ENCODE measurements at regions not wholly inside any gene's neighbourhood (a gene's known extent, or its start where the extent isn't known, plus 50 kb on each side); places are given as distances from the start of the nearest gene placed in this dataset.

GRCh38 chr7:86970547-86970946 lies 88.9 kb downstream of the ELAPOR2 start:
- Histone ChIP-seq H3K4me1 (ENCODE audit: control insufficient read depth in 1 of 2, insufficient read depth in 2 of 2, low read length in 2 of 2) (no peaks in the 10 kb centered on the region), H2AK5ac (ENCODE audit: low read length) (no peak overlapping the region), H3K14ac (ENCODE audit: low read length) (no peak overlapping the region), H4K91ac (ENCODE audit: low read depth, low read length) (no peak overlapping the region), H3K79me2 (ENCODE audit: control insufficient read depth, insufficient read depth, low read length, poor library complexity) (no peaks in the 10 kb centered on the region), H3K9me3 (ENCODE audit: insufficient read depth, low read depth, low read length) (no peaks in the 10 kb centered on the region), H4K12ac (ENCODE audit: low read depth, low read length) (no peak overlapping the region), H2BK12ac (ENCODE audit: low read length) (no peak overlapping the region), H3K79me1 (ENCODE audit: low read length) (no peaks in the 10 kb centered on the region), H3K9ac (ENCODE audit: low read length) (no peak overlapping the region), H3K27me3 (ENCODE audit: insufficient read depth, low read length) (no peaks in the 10 kb centered on the region), H3K23ac (ENCODE audit: low read length) (no peak overlapping the region), H3K27ac (ENCODE audit: low read depth, low read length) (no peak overlapping the region), H4K8ac (ENCODE audit: low read depth, low read length) (no peak overlapping the region), H2AFZ (ENCODE audit: insufficient read depth, low read length, poor library complexity) (no peak overlapping the region), H2BK5ac (ENCODE audit: low read depth, low read length, poor library complexity) (no peak overlapping the region), H2BK120ac (ENCODE audit: insufficient read depth, low read length, poor library complexity) (no peak overlapping the region), H3K4ac (ENCODE audit: low read depth, low read length) (no peak overlapping the region), H3K4me2 (ENCODE audit: low read length) (no peak overlapping the region), H3K4me3 (ENCODE audit: low read depth, low read length) (no peak overlapping the region), H3K18ac (ENCODE audit: low read length) (no peak overlapping the region), H3K36me3 (ENCODE audit: control insufficient read depth in 1 of 2, insufficient read depth in 2 of 2, low read length in 2 of 2) (no peaks in the 10 kb centered on the region)
- no peak for DNase-seq
- no CpG with 5 or more reads among the region's 1 CpG for WGBS (ENCODE audit: extremely low coverage, insufficient coverage, insufficient read length)

- no peak for DNase-seq
- H3K4me3 ChIP-seq (ENCODE audit: low read depth, low read length) = no peak overlapping the region
- H3K9me3 ChIP-seq (ENCODE audit: insufficient read depth, low read depth, low read length) = no peaks in the 10 kb centered on the region
- no peak overlapping the region for H3K18ac ChIP-seq (ENCODE audit: low read length)
- no peaks in the 10 kb centered on the region for H3K27me3 ChIP-seq (ENCODE audit: insufficient read depth, low read length)
- H2BK120ac ChIP-seq (ENCODE audit: insufficient read depth, low read length, poor library complexity) = no peak overlapping the region
- H4K91ac ChIP-seq (ENCODE audit: low read depth, low read length) = no peak overlapping the region
- H2AFZ ChIP-seq (ENCODE audit: insufficient read depth, low read length, poor library complexity) = no peak overlapping the region
- no peak overlapping the region for H2BK12ac ChIP-seq (ENCODE audit: low read length)
- no peaks in the 10 kb centered on the region for H3K79me1 ChIP-seq (ENCODE audit: low read length)
- no peak overlapping the region for H4K8ac ChIP-seq (ENCODE audit: low read depth, low read length)
- H3K23ac ChIP-seq (ENCODE audit: low read length) = no peak overlapping the region
- H3K4ac ChIP-seq (ENCODE audit: low read depth, low read length) = no peak overlapping the region
- no peak overlapping the region for H3K9ac ChIP-seq (ENCODE audit: low read length)
- no peak overlapping the region for H4K12ac ChIP-seq (ENCODE audit: low read depth, low read length)
- H3K4me1 ChIP-seq (ENCODE audit: control insufficient read depth in 1 of 2, insufficient read depth in 2 of 2, low read length in 2 of 2) = no peaks in the 10 kb centered on the region
- no peaks in the 10 kb centered on the region for H3K79me2 ChIP-seq (ENCODE audit: control insufficient read depth, insufficient read depth, low read length, poor library complexity)
- no peak overlapping the region for H3K27ac ChIP-seq (ENCODE audit: low read depth, low read length)
- no peak overlapping the region for H3K4me2 ChIP-seq (ENCODE audit: low read length)
- no peak overlapping the region for H2AK5ac ChIP-seq (ENCODE audit: low read length)
- no CpG with 5 or more reads among the region's 1 CpG for WGBS (ENCODE audit: extremely low coverage, insufficient coverage, insufficient read length)
- H2BK5ac ChIP-seq (ENCODE audit: low read depth, low read length, poor library complexity) = no peak overlapping the region
- H3K14ac ChIP-seq (ENCODE audit: low read length) = no peak overlapping the region
- H3K36me3 ChIP-seq (ENCODE audit: control insufficient read depth in 1 of 2, insufficient read depth in 2 of 2, low read length in 2 of 2) = no peaks in the 10 kb centered on the region
These were observed 89.6 kb downstream of the ELAPOR2 start for GRCh38 chr7:86969865-86970264.

GRCh38 chr7:86968618-86969017 lies 90.8 kb downstream of the ELAPOR2 start:
- no peak overlapping the region for H3K23ac ChIP-seq (ENCODE audit: low read length)
- no peak overlapping the region for H2BK12ac ChIP-seq (ENCODE audit: low read length)
- no peaks in the 10 kb centered on the region for H3K79me1 ChIP-seq (ENCODE audit: low read length)
- H3K18ac ChIP-seq (ENCODE audit: low read length) = no peak overlapping the region
- DNase-seq = no peak
- H3K4ac ChIP-seq (ENCODE audit: low read depth, low read length) = no peak overlapping the region
- H3K27ac ChIP-seq (ENCODE audit: low read depth, low read length) = no peak overlapping the region
- no peaks in the 10 kb centered on the region for H3K9me3 ChIP-seq (ENCODE audit: insufficient read depth, low read depth, low read length)
- H3K4me3 ChIP-seq (ENCODE audit: low read depth, low read length) = no peak overlapping the region
- no peak overlapping the region for H4K12ac ChIP-seq (ENCODE audit: low read depth, low read length)
- no peak overlapping the region for H3K14ac ChIP-seq (ENCODE audit: low read length)
- no peaks in the 10 kb centered on the region for H3K27me3 ChIP-seq (ENCODE audit: insufficient read depth, low read length)
- H2BK5ac ChIP-seq (ENCODE audit: low read depth, low read length, poor library complexity) = no peak overlapping the region
- no peak overlapping the region for H3K9ac ChIP-seq (ENCODE audit: low read length)
- no peak overlapping the region for H3K4me2 ChIP-seq (ENCODE audit: low read length)
- no peak overlapping the region for H2AFZ ChIP-seq (ENCODE audit: insufficient read depth, low read length, poor library complexity)
- H3K4me1 ChIP-seq (ENCODE audit: control insufficient read depth in 1 of 2, insufficient read depth in 2 of 2, low read length in 2 of 2) = no peaks in the 10 kb centered on the region
- no peak overlapping the region for H4K8ac ChIP-seq (ENCODE audit: low read depth, low read length)
- H2AK5ac ChIP-seq (ENCODE audit: low read length) = no peak overlapping the region
- H3K36me3 ChIP-seq (ENCODE audit: control insufficient read depth in 1 of 2, insufficient read depth in 2 of 2, low read length in 2 of 2) = no peaks in the 10 kb centered on the region
- H3K79me2 ChIP-seq (ENCODE audit: control insufficient read depth, insufficient read depth, low read length, poor library complexity) = no peaks in the 10 kb centered on the region
- no peak overlapping the region for H4K91ac ChIP-seq (ENCODE audit: low read depth, low read length)
- no peak overlapping the region for H2BK120ac ChIP-seq (ENCODE audit: insufficient read depth, low read length, poor library complexity)

GRCh38 chr7:86966916-86967315 lies 92.5 kb downstream of the ELAPOR2 start:
- Histone ChIP-seq H3K4me2 (ENCODE audit: low read length) (no peak overlapping the region), H3K36me3 (ENCODE audit: control insufficient read depth in 1 of 2, insufficient read depth in 2 of 2, low read length in 2 of 2) (no peaks in the 10 kb centered on the region), H2BK5ac (ENCODE audit: low read depth, low read length, poor library complexity) (no peak overlapping the region), H3K27ac (ENCODE audit: low read depth, low read length) (no peak overlapping the region), H3K23ac (ENCODE audit: low read length) (no peak overlapping the region), H3K79me2 (ENCODE audit: control insufficient read depth, insufficient read depth, low read length, poor library complexity) (no peaks in the 10 kb centered on the region), H3K14ac (ENCODE audit: low read length) (no peak overlapping the region), H4K8ac (ENCODE audit: low read depth, low read length) (no peak overlapping the region), H4K91ac (ENCODE audit: low read depth, low read length) (no peak overlapping the region), H4K12ac (ENCODE audit: low read depth, low read length) (no peak overlapping the region), H3K4me3 (ENCODE audit: low read depth, low read length) (no peak overlapping the region), H2BK120ac (ENCODE audit: insufficient read depth, low read length, poor library complexity) (no peak overlapping the region), H3K9me3 (ENCODE audit: insufficient read depth, low read depth, low read length) (no peaks in the 10 kb centered on the region), H3K4ac (ENCODE audit: low read depth, low read length) (no peak overlapping the region), H3K18ac (ENCODE audit: low read length) (no peak overlapping the region), H3K27me3 (ENCODE audit: insufficient read depth, low read length) (no peaks in the 10 kb centered on the region), H3K9ac (ENCODE audit: low read length) (no peak overlapping the region), H2AK5ac (ENCODE audit: low read length) (no peak overlapping the region), H2BK12ac (ENCODE audit: low read length) (no peak overlapping the region), H3K79me1 (ENCODE audit: low read length) (no peaks in the 10 kb centered on the region), H2AFZ (ENCODE audit: insufficient read depth, low read length, poor library complexity) (no peak overlapping the region), H3K4me1 (ENCODE audit: control insufficient read depth in 1 of 2, insufficient read depth in 2 of 2, low read length in 2 of 2) (no peaks in the 10 kb centered on the region)
- WGBS (ENCODE audit: extremely low coverage, insufficient coverage, insufficient read length) = no CpG with 5 or more reads among the region's 2 CpGs
- no peak for DNase-seq

GRCh38 chr7:86965727-86966120 lies 93.7 kb downstream of the ELAPOR2 start:
- Histone ChIP-seq H2BK120ac (ENCODE audit: insufficient read depth, low read length, poor library complexity) (no peak overlapping the region), H4K91ac (ENCODE audit: low read depth, low read length) (no peak overlapping the region), H3K9ac (ENCODE audit: low read length) (no peak overlapping the region), H3K14ac (ENCODE audit: low read length) (no peak overlapping the region), H3K27me3 (ENCODE audit: insufficient read depth, low read length) (no peaks in the 10 kb centered on the region), H4K12ac (ENCODE audit: low read depth, low read length) (no peak overlapping the region), H3K4me2 (ENCODE audit: low read length) (no peak overlapping the region), H2AFZ (ENCODE audit: insufficient read depth, low read length, poor library complexity) (no peak overlapping the region), H3K27ac (ENCODE audit: low read depth, low read length) (no peak overlapping the region), H3K4me1 (ENCODE audit: control insufficient read depth in 1 of 2, insufficient read depth in 2 of 2, low read length in 2 of 2) (no peaks in the 10 kb centered on the region), H3K79me1 (ENCODE audit: low read length) (no peaks in the 10 kb centered on the region), H3K4ac (ENCODE audit: low read depth, low read length) (no peak overlapping the region), H3K9me3 (ENCODE audit: insufficient read depth, low read depth, low read length) (no peaks in the 10 kb centered on the region), H3K23ac (ENCODE audit: low read length) (no peak overlapping the region), H3K36me3 (ENCODE audit: control insufficient read depth in 1 of 2, insufficient read depth in 2 of 2, low read length in 2 of 2) (no peaks in the 10 kb centered on the region), H4K8ac (ENCODE audit: low read depth, low read length) (no peak overlapping the region), H2AK5ac (ENCODE audit: low read length) (no peak overlapping the region), H3K79me2 (ENCODE audit: control insufficient read depth, insufficient read depth, low read length, poor library complexity) (no peaks in the 10 kb centered on the region), H2BK12ac (ENCODE audit: low read length) (no peak overlapping the region), H2BK5ac (ENCODE audit: low read depth, low read length, poor library complexity) (no peak overlapping the region), H3K4me3 (ENCODE audit: low read depth, low read length) (no peak overlapping the region), H3K18ac (ENCODE audit: low read length) (no peak overlapping the region)
- no CpG with 5 or more reads among the region's 2 CpGs for WGBS (ENCODE audit: extremely low coverage, insufficient coverage, insufficient read length)
- DNase-seq = no peak
